HG03575 (cell line): ENCODE measurements at regions not wholly inside any gene's neighbourhood (a gene's known extent, or its start where the extent isn't known, plus 50 kb on each side); places are given as distances from the start of the nearest gene placed in this dataset.

Experiments
- ATAC-seq: cut with Tn5 transposase; IDR thresholded peaks from one replicate; pipeline ENCODE4 v1.9.1; 2021; ENCODE audit not compliant: unreplicated experiment, insufficient number of reproducible peaks, low FRiP score; ENCODE audit errors: extremely low read depth

GRCh38 chr12:4044736-4045730 lies 171.8 kb upstream of the PARP11 start:
- ATAC-seq = no peak

- no peak for ATAC-seq
Measured at GRCh38 chr12:4044101-4044500, 170.9 kb upstream of the PARP11 start.

DNA sequence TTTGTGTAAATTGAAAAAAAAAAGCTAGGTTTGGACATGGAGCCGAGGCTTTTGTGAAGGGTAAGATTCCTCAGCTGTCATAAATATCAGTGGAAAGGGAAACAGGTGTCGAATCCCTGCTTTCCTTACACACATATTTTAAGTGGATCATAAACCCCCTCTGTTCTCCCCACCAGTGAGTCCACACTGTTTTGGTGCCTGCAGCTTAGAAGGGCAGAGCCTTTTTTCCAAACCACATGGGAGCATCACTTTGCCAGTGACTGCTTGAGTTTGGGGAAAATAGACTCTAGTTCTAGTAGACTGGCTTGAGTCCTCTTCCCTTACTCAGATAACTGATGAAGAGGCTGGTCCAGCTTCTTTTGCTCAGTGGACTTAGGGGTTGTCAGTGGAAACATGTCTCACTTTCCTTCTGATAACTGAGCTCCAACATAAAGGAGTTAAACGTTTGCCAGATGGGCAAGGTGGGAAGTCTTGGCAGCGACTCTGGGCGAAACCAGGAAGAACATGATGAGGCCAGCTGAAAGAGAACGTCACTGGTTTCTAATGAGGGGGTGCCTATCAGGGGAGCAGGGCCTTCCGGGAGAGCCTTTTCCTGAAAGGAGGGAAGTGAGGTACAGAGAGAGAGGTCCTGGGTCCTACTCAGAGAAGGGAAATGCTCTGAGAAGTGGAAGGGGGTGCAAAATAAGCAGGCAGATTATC lies 168.1 kb upstream of the PARP11 start:
- ATAC-seq = no peak

DNA sequence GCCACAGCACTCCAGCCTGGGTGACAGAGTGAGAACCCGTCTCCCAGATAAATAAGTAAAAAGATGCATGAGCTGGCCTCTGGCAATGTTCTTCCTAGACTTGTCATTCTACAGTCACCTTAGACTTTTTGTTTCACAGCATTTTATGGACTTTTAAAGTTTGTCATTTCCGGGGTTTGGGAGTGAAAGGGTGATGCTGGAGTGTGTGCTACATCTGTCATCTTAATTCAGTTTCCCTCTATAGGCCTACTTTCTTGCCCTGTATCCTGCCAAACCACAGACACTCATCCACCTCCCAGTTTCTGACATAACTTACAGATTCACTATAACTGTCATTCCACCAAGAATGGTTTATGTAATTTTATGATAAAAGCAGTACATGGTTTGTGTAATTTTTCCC lies 166.7 kb upstream of the PARP11 start:
- ATAC-seq = no peak

DNA sequence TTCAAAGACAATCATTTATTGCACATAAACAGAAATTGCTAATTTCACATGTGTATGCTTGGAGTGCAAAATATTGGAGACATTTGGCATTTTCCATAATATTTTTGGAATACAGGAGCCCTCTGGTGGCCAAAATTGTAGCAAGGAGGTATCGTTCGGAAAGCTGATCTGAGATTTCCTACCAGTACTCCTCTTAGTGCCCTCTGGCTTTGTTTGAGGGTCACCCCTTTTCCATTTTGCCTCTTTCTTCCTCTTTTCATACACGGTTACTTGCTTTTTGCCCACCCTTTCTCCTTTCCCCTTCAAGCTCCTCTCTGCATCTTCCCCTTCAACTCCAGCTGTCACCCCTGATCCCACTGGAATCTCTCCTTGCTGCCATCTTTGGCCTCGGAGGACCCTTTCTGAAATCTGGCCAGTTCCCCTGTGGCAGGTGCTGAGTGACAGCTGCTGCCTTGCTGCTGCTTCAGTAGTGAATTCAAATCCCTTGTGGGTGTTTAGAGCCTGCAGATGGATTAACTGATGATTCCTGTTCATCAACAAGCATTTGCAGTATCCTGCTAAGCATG lies 164.6 kb upstream of the PARP11 start:
- ATAC-seq = no peak

DNA sequence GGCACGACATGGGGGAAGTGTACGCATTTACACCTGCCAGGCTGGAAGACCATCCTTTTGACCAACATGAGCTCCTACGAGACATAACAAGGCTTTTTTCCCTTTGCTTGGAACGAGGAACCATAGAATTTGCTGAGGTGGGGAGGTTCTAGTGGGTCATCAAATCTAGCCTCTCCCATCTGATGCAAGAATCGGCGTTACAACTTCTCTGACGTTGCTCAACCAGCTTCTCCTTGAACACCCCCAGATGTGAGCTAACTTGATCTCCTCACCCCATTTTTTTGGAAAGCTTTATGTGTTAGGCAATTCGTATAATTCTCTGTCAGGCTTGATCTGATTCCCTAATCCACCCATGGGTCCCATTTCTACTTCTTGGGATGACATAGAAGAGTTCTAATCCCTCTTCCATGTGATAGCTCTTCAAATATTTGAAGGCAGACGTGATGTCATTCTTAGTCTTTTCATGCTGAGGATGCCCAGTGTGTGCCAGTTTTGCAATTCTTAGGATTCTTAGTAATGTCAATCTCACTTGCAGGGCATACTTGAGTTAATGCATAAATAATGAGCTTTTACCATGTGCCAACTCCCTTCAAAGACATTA lies 163.6 kb upstream of the PARP11 start:
- ATAC-seq = no peak

GRCh38 chr12:4034921-4035320 lies 161.7 kb upstream of the PARP11 start:
- ATAC-seq = no peak

- no peak for ATAC-seq
Measured at GRCh38 chr12:4032924-4033615, 159.9 kb upstream of the PARP11 start.

- ATAC-seq = no peak
Measured at GRCh38 chr12:4031703-4032291, 158.6 kb upstream of the PARP11 start.

- no peak for ATAC-seq
Measured at GRCh38 chr12:4030929-4031702, 157.9 kb upstream of the PARP11 start.

DNA sequence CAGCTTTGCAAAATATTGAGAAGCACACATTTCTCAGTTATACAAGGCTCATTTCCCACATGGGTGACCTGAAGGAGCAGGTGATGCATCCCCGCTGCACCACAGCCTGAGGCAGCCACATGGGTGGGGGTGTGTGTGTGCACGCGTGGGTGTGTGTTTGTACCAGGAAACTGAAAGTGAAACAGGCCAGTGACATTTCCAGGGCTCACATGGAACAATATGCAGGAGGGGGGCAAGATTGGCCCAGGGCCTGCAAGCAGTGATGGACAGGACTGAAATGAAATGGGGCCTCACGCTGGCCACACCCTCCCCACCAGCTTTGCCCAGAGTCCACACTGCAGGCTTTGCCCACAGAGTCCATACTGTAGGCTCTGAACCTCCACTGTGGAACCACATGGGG lies 154.2 kb upstream of the PARP11 start:
- ATAC-seq = no peak

DNA sequence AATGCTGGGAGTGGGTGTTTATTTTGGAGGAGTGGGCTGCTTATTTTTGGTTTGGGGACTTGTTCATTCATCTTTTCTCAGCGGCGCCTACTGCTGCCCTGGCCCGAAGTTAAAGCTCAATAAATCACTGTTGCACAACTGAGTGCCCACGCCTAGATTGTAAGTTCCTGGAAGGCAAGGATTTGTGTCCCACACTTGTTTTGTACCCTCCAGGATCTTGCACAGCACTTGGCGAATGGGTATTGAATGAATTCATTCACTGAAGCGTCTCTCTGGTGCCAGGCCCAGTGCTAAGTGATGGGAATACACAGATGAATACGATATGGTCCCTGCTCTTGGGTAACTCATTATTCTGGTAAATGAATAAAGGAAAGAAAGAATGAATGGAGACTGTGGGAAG lies 153.3 kb upstream of the PARP11 start:
- no peak for ATAC-seq

GRCh38 chr12:4026020-4026358 lies 152.8 kb upstream of the PARP11 start:
- ATAC-seq = no peak

DNA sequence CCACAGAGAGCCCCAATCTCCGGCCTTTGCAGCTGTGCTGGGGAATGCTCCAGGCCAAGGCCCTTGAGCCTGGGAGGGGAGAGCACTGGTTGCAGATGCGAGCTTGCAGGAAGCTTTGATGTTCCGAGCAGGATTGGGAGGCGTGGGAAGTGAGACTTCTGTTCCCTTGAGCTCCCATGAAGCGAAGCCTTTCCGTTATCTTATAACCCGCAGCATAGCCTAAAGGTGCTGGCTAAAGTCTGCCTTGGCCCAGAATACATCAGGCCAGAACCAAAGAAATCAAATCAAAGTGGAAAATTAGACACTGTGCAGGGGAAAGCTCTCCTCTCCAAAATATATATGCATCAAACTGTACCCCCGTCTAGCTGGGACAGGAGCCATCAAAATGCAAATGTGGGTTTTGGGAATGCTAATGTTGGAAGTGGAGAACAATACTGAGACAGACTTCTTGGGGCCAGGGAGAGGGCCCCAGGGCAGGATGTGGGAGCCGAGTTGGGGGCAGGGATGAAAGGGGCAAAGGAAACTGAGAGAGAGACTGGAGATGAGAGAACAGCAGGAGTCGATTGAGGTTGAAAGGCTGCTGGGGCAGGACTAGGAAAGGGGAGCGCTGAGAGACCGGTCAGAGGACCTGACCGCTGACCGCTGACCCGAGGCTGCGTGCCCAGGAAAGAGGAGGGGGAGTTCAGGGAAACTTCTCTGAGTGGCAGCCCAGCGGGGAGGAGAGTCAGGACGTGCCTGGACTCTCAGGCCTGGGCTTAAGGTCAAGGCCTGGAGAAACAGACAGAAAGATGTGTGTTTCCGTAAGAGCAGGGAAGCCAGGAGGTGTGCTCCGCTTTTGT lies 152.2 kb upstream of the PARP11 start:
- no peak for ATAC-seq

DNA sequence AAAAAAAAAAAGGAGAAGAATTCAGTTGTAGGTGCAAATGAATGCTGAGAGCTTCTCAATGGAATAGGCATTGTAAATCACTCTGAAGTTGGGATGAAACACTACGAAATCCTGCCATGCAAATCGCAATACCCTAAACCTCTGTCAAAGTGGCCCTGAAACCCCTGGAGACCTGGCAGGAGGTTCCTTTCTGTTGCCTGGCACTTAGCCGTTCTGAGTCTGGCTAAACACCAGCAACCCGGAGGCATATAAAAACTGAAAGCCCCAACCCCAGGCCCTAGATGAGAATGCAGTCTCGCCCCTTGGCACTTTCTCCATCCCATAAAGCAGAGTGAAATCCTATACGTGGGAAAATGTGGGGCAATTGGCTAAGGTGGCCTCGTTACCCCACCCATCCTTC lies 151.5 kb upstream of the PARP11 start:
- ATAC-seq = no peak

GRCh38 chr12:4015225-4016091 lies 142.3 kb upstream of the PARP11 start:
- no peak for ATAC-seq
